ENCODE measurements at regions not wholly inside any gene's neighbourhood (a gene's known extent, or its start where the extent isn't known, plus 50 kb on each side); places are given as distances from the start of the nearest gene placed in this dataset.

- DNase-seq, result no peak
- H3K4me3 ChIP-seq (ENCODE audit: control insufficient read depth in 1 of 7, extremely low read depth in 1 of 7, insufficient read depth in 4 of 7, low read depth in 2 of 7, low read length in 6 of 7), result no peak overlapping the region
- POLR2A ChIA-PET, result no interaction called here
- H3K36me3 ChIP-seq (ENCODE audit: control insufficient read depth in 4 of 4, insufficient read depth in 4 of 4, low read length in 3 of 4), result no peaks in the 10 kb centered on the region
- H3K27me3 ChIP-seq (replicated peaks in 2 of 5; ENCODE audit: control insufficient read depth in 4 of 5, insufficient read depth in 5 of 5, low read length in 4 of 5), result no peaks in the 10 kb centered on the region
- no peaks in the 10 kb centered on the region for H3K9me3 ChIP-seq (ENCODE audit: control extremely low read depth in 1 of 5, control insufficient read depth in 4 of 5, insufficient read depth in 2 of 5, low read depth in 1 of 5, low read length in 4 of 5)
- no peaks in the 10 kb centered on the region for H3K4me1 ChIP-seq (ENCODE audit: control extremely low read depth in 1 of 4, control insufficient read depth in 4 of 4, insufficient read depth in 4 of 4, low read length in 3 of 4)
- CTCF ChIA-PET, result no interaction called here
- no peak overlapping the region for H3K27ac ChIP-seq (ENCODE audit: insufficient read depth in 1 of 2, low read depth in 1 of 2, low read length in 2 of 2, poor library complexity in 1 of 2, severe bottlenecking in 2 of 2)
These were observed 1162.8 kb upstream of the PCDH20 start for GRCh38 chr13:62578402-62578801.

- Histone ChIP-seq H3K9me3 (ENCODE audit: control extremely low read depth in 1 of 5, control insufficient read depth in 4 of 5, insufficient read depth in 2 of 5, low read depth in 1 of 5, low read length in 4 of 5) (no peaks in the 10 kb centered on the region), H3K27ac (ENCODE audit: insufficient read depth in 1 of 2, low read depth in 1 of 2, low read length in 2 of 2, poor library complexity in 1 of 2, severe bottlenecking in 2 of 2) (no peak overlapping the region), H3K36me3 (ENCODE audit: control insufficient read depth in 4 of 4, insufficient read depth in 4 of 4, low read length in 3 of 4) (no peaks in the 10 kb centered on the region), H3K4me3 (ENCODE audit: control insufficient read depth in 1 of 7, extremely low read depth in 1 of 7, insufficient read depth in 4 of 7, low read depth in 2 of 7, low read length in 6 of 7) (no peak overlapping the region), H3K27me3 (replicated peaks in 2 of 5; ENCODE audit: control insufficient read depth in 4 of 5, insufficient read depth in 5 of 5, low read length in 4 of 5) (no peaks in the 10 kb centered on the region), H3K4me1 (ENCODE audit: control extremely low read depth in 1 of 4, control insufficient read depth in 4 of 4, insufficient read depth in 4 of 4, low read length in 3 of 4) (no peaks in the 10 kb centered on the region)
- ChIA-PET POLR2A (no interaction called here), CTCF (no interaction called here)
- DNase-seq, result no peak
- WGBS (ENCODE audit: insufficient coverage), result 100% methylated on average over 2 of the region's 3 CpGs
These were observed 1149.1 kb upstream of the PCDH20 start for GRCh38 chr13:62564770-62565169.

GRCh38 chr13:62563251-62563650, 1147.6 kb upstream of the PCDH20 start:
- Histone ChIP-seq H3K9me3 (ENCODE audit: control extremely low read depth in 1 of 5, control insufficient read depth in 4 of 5, insufficient read depth in 2 of 5, low read depth in 1 of 5, low read length in 4 of 5) (no peaks in the 10 kb centered on the region), H3K27ac (ENCODE audit: insufficient read depth in 1 of 2, low read depth in 1 of 2, low read length in 2 of 2, poor library complexity in 1 of 2, severe bottlenecking in 2 of 2) (no peak overlapping the region), H3K36me3 (ENCODE audit: control insufficient read depth in 4 of 4, insufficient read depth in 4 of 4, low read length in 3 of 4) (no peaks in the 10 kb centered on the region), H3K27me3 (replicated peaks in 2 of 5; ENCODE audit: control insufficient read depth in 4 of 5, insufficient read depth in 5 of 5, low read length in 4 of 5) (no peaks in the 10 kb centered on the region), H3K4me1 (ENCODE audit: control extremely low read depth in 1 of 4, control insufficient read depth in 4 of 4, insufficient read depth in 4 of 4, low read length in 3 of 4) (no peaks in the 10 kb centered on the region), H3K4me3 (ENCODE audit: control insufficient read depth in 1 of 7, extremely low read depth in 1 of 7, insufficient read depth in 4 of 7, low read depth in 2 of 7, low read length in 6 of 7) (no peak overlapping the region)
- ChIA-PET POLR2A (no interaction called here), CTCF (no interaction called here)
- DNase-seq, result no peak
- WGBS (ENCODE audit: insufficient coverage), result no CpG with 5 or more reads among the region's 1 CpG

GRCh38 chr13:62556978-62557377, 1141.3 kb upstream of the PCDH20 start:
- H3K27ac ChIP-seq (ENCODE audit: insufficient read depth in 1 of 2, low read depth in 1 of 2, low read length in 2 of 2, poor library complexity in 1 of 2, severe bottlenecking in 2 of 2), result no peak overlapping the region
- no peaks in the 10 kb centered on the region for H3K36me3 ChIP-seq (ENCODE audit: control insufficient read depth in 4 of 4, insufficient read depth in 4 of 4, low read length in 3 of 4)
- ChIA-PET CTCF (no interaction called here), POLR2A (no interaction called here)
- DNase-seq, result no peak
- H3K4me1 ChIP-seq (ENCODE audit: control extremely low read depth in 1 of 4, control insufficient read depth in 4 of 4, insufficient read depth in 4 of 4, low read length in 3 of 4), result no peaks in the 10 kb centered on the region
- WGBS (ENCODE audit: insufficient coverage), result no CpG with 5 or more reads among the region's 1 CpG
- H3K27me3 ChIP-seq (replicated peaks in 2 of 5; ENCODE audit: control insufficient read depth in 4 of 5, insufficient read depth in 5 of 5, low read length in 4 of 5), result no peaks in the 10 kb centered on the region
- no peaks in the 10 kb centered on the region for H3K9me3 ChIP-seq (ENCODE audit: control extremely low read depth in 1 of 5, control insufficient read depth in 4 of 5, insufficient read depth in 2 of 5, low read depth in 1 of 5, low read length in 4 of 5)
- no peak overlapping the region for H3K4me3 ChIP-seq (ENCODE audit: control insufficient read depth in 1 of 7, extremely low read depth in 1 of 7, insufficient read depth in 4 of 7, low read depth in 2 of 7, low read length in 6 of 7)

- ChIA-PET POLR2A (no interaction called here), CTCF (no interaction called here)
- H3K9me3 ChIP-seq (ENCODE audit: control extremely low read depth in 1 of 5, control insufficient read depth in 4 of 5, insufficient read depth in 2 of 5, low read depth in 1 of 5, low read length in 4 of 5), result no peaks in the 10 kb centered on the region
- 85% methylated on average over 5 of the region's 5 CpGs for WGBS (ENCODE audit: insufficient coverage)
- no peak overlapping the region for H3K27ac ChIP-seq (ENCODE audit: insufficient read depth in 1 of 2, low read depth in 1 of 2, low read length in 2 of 2, poor library complexity in 1 of 2, severe bottlenecking in 2 of 2)
- no peaks in the 10 kb centered on the region for H3K36me3 ChIP-seq (ENCODE audit: control insufficient read depth in 4 of 4, insufficient read depth in 4 of 4, low read length in 3 of 4)
- no peak for DNase-seq
- no peaks in the 10 kb centered on the region for H3K4me1 ChIP-seq (ENCODE audit: control extremely low read depth in 1 of 4, control insufficient read depth in 4 of 4, insufficient read depth in 4 of 4, low read length in 3 of 4)
- H3K4me3 ChIP-seq (ENCODE audit: control insufficient read depth in 1 of 7, extremely low read depth in 1 of 7, insufficient read depth in 4 of 7, low read depth in 2 of 7, low read length in 6 of 7), result no peak overlapping the region
- no peaks in the 10 kb centered on the region for H3K27me3 ChIP-seq (replicated peaks in 2 of 5; ENCODE audit: control insufficient read depth in 4 of 5, insufficient read depth in 5 of 5, low read length in 4 of 5)
These were observed 1135.9 kb upstream of the PCDH20 start for GRCh38 chr13:62551588-62551987.

- no peaks in the 10 kb centered on the region for H3K36me3 ChIP-seq (ENCODE audit: control insufficient read depth in 4 of 4, insufficient read depth in 4 of 4, low read length in 3 of 4)
- H3K27me3 ChIP-seq (replicated peaks in 2 of 5; ENCODE audit: control insufficient read depth in 4 of 5, insufficient read depth in 5 of 5, low read length in 4 of 5), result peaks cover 0 to 2% (median 0%) of the 10 kb centered on the region in 5 experiments
- peak in 2 of 3 donors; percentile 3 to 9 for DNase-seq
- 100% methylated on average over 1 of the region's 4 CpGs for WGBS (ENCODE audit: insufficient coverage)
- POLR2A ChIA-PET, result no interaction called here
- no peaks in the 10 kb centered on the region for H3K4me1 ChIP-seq (ENCODE audit: control extremely low read depth in 1 of 4, control insufficient read depth in 4 of 4, insufficient read depth in 4 of 4, low read length in 3 of 4)
- CTCF ChIA-PET, result no interaction called here
- no peak overlapping the region for H3K4me3 ChIP-seq (ENCODE audit: control insufficient read depth in 1 of 7, extremely low read depth in 1 of 7, insufficient read depth in 4 of 7, low read depth in 2 of 7, low read length in 6 of 7)
- H3K27ac ChIP-seq (ENCODE audit: insufficient read depth in 1 of 2, low read depth in 1 of 2, low read length in 2 of 2, poor library complexity in 1 of 2, severe bottlenecking in 2 of 2), result no peak overlapping the region
- H3K9me3 ChIP-seq (ENCODE audit: control extremely low read depth in 1 of 5, control insufficient read depth in 4 of 5, insufficient read depth in 2 of 5, low read depth in 1 of 5, low read length in 4 of 5), result no peaks in the 10 kb centered on the region
These were observed 1129.3 kb upstream of the PCDH20 start for GRCh38 chr13:62544928-62545327.

- Histone ChIP-seq H3K4me3 (ENCODE audit: control insufficient read depth in 1 of 7, extremely low read depth in 1 of 7, insufficient read depth in 4 of 7, low read depth in 2 of 7, low read length in 6 of 7) (no peak overlapping the region), H3K27me3 (replicated peaks in 2 of 5; ENCODE audit: control insufficient read depth in 4 of 5, insufficient read depth in 5 of 5, low read length in 4 of 5) (no peaks in the 10 kb centered on the region), H3K4me1 (ENCODE audit: control extremely low read depth in 1 of 4, control insufficient read depth in 4 of 4, insufficient read depth in 4 of 4, low read length in 3 of 4) (peaks cover 0 to 2% (median under 1%) of the 10 kb centered on the region in 4 experiments), H3K36me3 (ENCODE audit: control insufficient read depth in 4 of 4, insufficient read depth in 4 of 4, low read length in 3 of 4) (no peaks in the 10 kb centered on the region), H3K27ac (ENCODE audit: insufficient read depth in 1 of 2, low read depth in 1 of 2, low read length in 2 of 2, poor library complexity in 1 of 2, severe bottlenecking in 2 of 2) (no peak overlapping the region), H3K9me3 (ENCODE audit: control extremely low read depth in 1 of 5, control insufficient read depth in 4 of 5, insufficient read depth in 2 of 5, low read depth in 1 of 5, low read length in 4 of 5) (no peaks in the 10 kb centered on the region)
- CTCF ChIA-PET, result no interaction called here
- POLR2A ChIA-PET, result no interaction called here
- no peak for DNase-seq
- no CpG with 5 or more reads among the region's 1 CpG for WGBS (ENCODE audit: insufficient coverage)
These were observed 1121.9 kb upstream of the PCDH20 start for GRCh38 chr13:62537593-62537992.

GRCh38 chr13:62525652-62526051, 1110.0 kb upstream of the PCDH20 start:
- Histone ChIP-seq H3K4me1 (ENCODE audit: control extremely low read depth in 1 of 4, control insufficient read depth in 4 of 4, insufficient read depth in 4 of 4, low read length in 3 of 4) (no peaks in the 10 kb centered on the region), H3K9me3 (ENCODE audit: control extremely low read depth in 1 of 5, control insufficient read depth in 4 of 5, insufficient read depth in 2 of 5, low read depth in 1 of 5, low read length in 4 of 5) (no peaks in the 10 kb centered on the region), H3K36me3 (ENCODE audit: control insufficient read depth in 4 of 4, insufficient read depth in 4 of 4, low read length in 3 of 4) (no peaks in the 10 kb centered on the region), H3K27me3 (replicated peaks in 2 of 5; ENCODE audit: control insufficient read depth in 4 of 5, insufficient read depth in 5 of 5, low read length in 4 of 5) (no peaks in the 10 kb centered on the region), H3K4me3 (ENCODE audit: control insufficient read depth in 1 of 7, extremely low read depth in 1 of 7, insufficient read depth in 4 of 7, low read depth in 2 of 7, low read length in 6 of 7) (no peak overlapping the region), H3K27ac (ENCODE audit: insufficient read depth in 1 of 2, low read depth in 1 of 2, low read length in 2 of 2, poor library complexity in 1 of 2, severe bottlenecking in 2 of 2) (no peak overlapping the region)
- no peak for DNase-seq
- ChIA-PET POLR2A (no interaction called here), CTCF (no interaction called here)
- no CpG with 5 or more reads among the region's 2 CpGs for WGBS (ENCODE audit: insufficient coverage)
